Esophagus muscularis mucosa (tissue), 3 donors: ENCODE measurements at regions not wholly inside any gene's neighbourhood (a gene's known extent, or its start where the extent isn't known, plus 50 kb on each side); places are given as distances from the start of the nearest gene placed in this dataset.

Experiments
- CTCF ChIP-seq, 3 experiments: fragments of 200-600 bp in 2 of 3; fragments of 450-650 bp in 1 of 3; sonication (generic) in 2 of 3; IDR thresholded peaks; one replicate each; pipeline ENCODE4 v1.5.1; 2017 to 2019; ENCODE audit warnings: antibody characterized with exemption in 3 of 3, mild to moderate bottlenecking in 2 of 3, moderate library complexity in 1 of 3
- POLR2A ChIP-seq: fragments of 450-650 bp; IDR thresholded peaks from one replicate; pipeline ENCODE4 v1.6.1; 2017; ENCODE audit warnings: antibody characterized with exemption, moderate library complexity, mild to moderate bottlenecking, low read depth
- POLR2AphosphoS5 ChIP-seq, 2 donors: sonication (generic); formaldehyde crosslinking; IDR thresholded peaks; one replicate each; pipeline ENCODE4 v1.6.1; 2017; ENCODE audit warnings: antibody characterized with exemption in 2 of 2

GRCh38 chr4:137194670-137195069 is 337.6 kb downstream of the PCDH18 start:
- TF ChIP-seq CTCF (IDR thresholded peaks at IDR 0.05) (no peak), POLR2AphosphoS5 (IDR thresholded peaks at IDR 0.05) (no peak), POLR2A (no peak)
